ENCODE measurements at regions not wholly inside any gene's neighbourhood (a gene's known extent, or its start where the extent isn't known, plus 50 kb on each side); places are given as distances from the start of the nearest gene placed in this dataset.

DNA sequence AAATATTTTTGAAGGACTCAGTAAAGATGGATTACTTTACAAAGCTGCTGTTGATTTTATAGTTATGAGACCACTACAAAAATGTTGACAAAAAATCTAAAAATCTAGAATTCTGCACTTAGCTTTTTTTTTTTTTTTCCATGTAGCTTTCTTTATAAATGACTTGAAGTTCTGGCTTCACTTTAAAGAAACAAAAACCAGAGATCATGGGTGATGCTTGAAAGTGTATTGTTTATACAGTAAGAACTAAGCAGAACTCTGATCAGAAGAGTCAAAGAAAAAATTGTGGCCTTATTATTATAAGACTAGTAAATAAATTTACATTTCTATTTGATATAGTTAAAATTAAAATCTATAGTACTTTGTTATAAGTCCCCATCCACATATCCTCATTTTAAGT lies 301.7 kb downstream of the BLID start:
- TF ChIP-seq, protein P1, sequence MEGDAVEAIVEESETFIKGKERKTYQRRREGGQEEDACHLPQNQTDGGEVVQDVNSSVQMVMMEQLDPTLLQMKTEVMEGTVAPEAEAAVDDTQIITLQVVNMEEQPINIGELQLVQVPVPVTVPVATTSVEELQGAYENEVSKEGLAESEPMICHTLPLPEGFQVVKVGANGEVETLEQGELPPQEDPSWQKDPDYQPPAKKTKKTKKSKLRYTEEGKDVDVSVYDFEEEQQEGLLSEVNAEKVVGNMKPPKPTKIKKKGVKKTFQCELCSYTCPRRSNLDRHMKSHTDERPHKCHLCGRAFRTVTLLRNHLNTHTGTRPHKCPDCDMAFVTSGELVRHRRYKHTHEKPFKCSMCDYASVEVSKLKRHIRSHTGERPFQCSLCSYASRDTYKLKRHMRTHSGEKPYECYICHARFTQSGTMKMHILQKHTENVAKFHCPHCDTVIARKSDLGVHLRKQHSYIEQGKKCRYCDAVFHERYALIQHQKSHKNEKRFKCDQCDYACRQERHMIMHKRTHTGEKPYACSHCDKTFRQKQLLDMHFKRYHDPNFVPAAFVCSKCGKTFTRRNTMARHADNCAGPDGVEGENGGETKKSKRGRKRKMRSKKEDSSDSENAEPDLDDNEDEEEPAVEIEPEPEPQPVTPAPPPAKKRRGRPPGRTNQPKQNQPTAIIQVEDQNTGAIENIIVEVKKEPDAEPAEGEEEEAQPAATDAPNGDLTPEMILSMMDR (IDR thresholded peaks at IDR 0.05; ENCODE audit: insufficient read depth, low read depth, low read length) = no peak
- no peak for DNase-seq (ENCODE audit: low read depth)
- H3K4me3 ChIP-seq (ENCODE audit: low read depth, low read length) = no peak overlapping the region

DNA sequence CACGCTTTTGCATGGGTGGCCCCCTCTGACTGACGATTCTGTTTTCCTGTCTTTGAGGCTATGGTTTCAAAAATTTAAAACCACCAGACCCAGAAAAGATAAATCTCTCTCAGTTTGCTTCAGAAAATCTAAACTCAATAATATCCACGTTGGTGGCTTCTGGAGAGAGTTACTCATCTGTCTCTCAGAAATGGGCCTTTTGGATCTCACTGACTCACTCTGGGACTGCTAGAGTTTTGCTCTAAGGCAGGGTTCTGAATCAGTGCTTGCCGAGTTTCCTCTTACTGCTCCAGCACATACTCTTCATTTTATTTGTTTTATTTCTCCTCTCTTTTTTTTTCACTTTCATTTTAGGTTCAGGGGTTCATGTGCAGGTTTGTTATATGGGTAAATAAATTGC lies 305.7 kb downstream of the BLID start:
- peak; percentile 39 for DNase-seq (ENCODE audit: low read depth)
- H3K4me3 ChIP-seq (ENCODE audit: low read depth, low read length) = no peak overlapping the region

GRCh38 chr11:121808096-121808495 lies 307.9 kb downstream of the BLID start:
- TF ChIP-seq, protein P1 (IDR thresholded peaks at IDR 0.05; ENCODE audit: insufficient read depth, low read depth, low read length) = no peak
- DNase-seq (ENCODE audit: low read depth) = no peak
- H3K4me3 ChIP-seq (ENCODE audit: low read depth, low read length) = no peak overlapping the region

More for the DNA sequence above, 305.7 kb downstream of the BLID start:
- TF ChIP-seq, protein P1 (IDR thresholded peaks at IDR 0.05; ENCODE audit: insufficient read depth, low read depth, low read length) = no peak

GRCh38 chr11:121807051-121807450 lies 309.0 kb downstream of the BLID start:
- TF ChIP-seq, protein P1 (IDR thresholded peaks at IDR 0.05; ENCODE audit: insufficient read depth, low read depth, low read length) = no peak
- DNase-seq (ENCODE audit: low read depth) = no peak

DNA sequence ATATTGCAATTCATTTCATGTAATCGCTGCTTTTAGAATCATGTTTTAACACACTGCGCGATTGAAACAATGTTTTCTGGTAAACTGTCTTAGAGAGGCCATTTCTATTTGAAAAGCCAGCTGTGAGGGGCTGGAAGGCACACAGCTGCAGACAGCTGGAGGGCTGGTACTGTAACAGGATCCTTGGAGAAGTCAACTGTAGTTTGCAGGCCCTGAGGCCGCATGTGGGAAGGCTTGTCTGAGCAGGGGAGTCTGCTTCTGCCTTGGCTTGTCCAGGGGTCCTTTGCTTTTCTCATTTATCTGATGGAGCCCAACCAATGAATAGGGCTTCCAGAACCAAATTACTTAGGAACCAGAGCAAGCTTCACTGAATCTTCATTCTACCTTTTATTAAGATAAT lies 313.5 kb downstream of the BLID start:
- no peak overlapping the region for H3K4me3 ChIP-seq (ENCODE audit: low read depth, low read length)
- no peak for DNase-seq (ENCODE audit: low read depth)
- TF ChIP-seq, protein P1 (IDR thresholded peaks at IDR 0.05; ENCODE audit: insufficient read depth, low read depth, low read length) = no peak

More at GRCh38 chr11:121807051-121807450, 309.0 kb downstream of the BLID start:
- H3K4me3 ChIP-seq (ENCODE audit: low read depth, low read length) = no peak overlapping the region

GRCh38 chr11:121801781-121802180 lies 314.2 kb downstream of the BLID start:
- TF ChIP-seq, protein P1 (IDR thresholded peaks at IDR 0.05; ENCODE audit: insufficient read depth, low read depth, low read length) = no peak
- no peak for DNase-seq (ENCODE audit: low read depth)

DNA sequence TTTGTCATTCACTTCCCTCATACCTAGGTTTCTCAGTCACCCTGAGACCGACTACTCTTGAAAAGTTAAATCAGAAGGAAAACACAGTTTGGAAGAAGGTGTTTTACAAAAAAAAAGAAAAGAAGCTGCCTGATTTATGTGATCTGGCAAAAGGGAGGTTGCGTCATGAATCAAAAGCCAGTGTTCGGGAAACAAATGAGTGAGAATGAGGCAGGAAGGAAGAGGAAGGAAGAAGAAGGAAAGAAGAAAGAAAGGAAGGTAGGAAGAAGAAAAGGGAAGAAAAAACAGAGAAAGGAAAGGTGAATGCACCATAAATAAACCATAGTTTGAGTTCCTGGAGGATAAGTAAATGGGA lies 314.6 kb downstream of the BLID start:
- TF ChIP-seq, protein P1 (IDR thresholded peaks at IDR 0.05; ENCODE audit: insufficient read depth, low read depth, low read length) = no peak
- peak; percentile 27 for DNase-seq (ENCODE audit: low read depth)
- H3K4me3 ChIP-seq (ENCODE audit: low read depth, low read length) = no peak overlapping the region

More at GRCh38 chr11:121801781-121802180, 314.2 kb downstream of the BLID start:
- H3K4me3 ChIP-seq (ENCODE audit: low read depth, low read length) = no peak overlapping the region
